Heart left ventricle (tissue), 16 donors: ENCODE measurements at regions not wholly inside any gene's neighbourhood (a gene's known extent, or its start where the extent isn't known, plus 50 kb on each side); places are given as distances from the start of the nearest gene placed in this dataset.

Experiments
- ATAC-seq, 4 donors: fragments of 200-7000 bp; cut with Tn5 transposase; one replicate each; pipeline ENCODE4 v1.9.1; 2020 to 2022; ENCODE audit warnings: moderate library complexity in 4 of 4, mild to moderate bottlenecking in 3 of 4, moderate number of reproducible peaks in 1 of 4
- DNase-seq, 5 donors: peaks; one replicate each; pipeline ENCODE4 v3.0.0-alpha.2; 2020
- H3K27ac ChIP-seq, 12 donors: fragments of 200-600 bp; sonication (generic) in 4 of 12; one replicate each; pipeline versions ENCODE4 v1.5.0 to v1.8.0; 2016 to 2022; ENCODE audit warnings: mild to moderate bottlenecking in 2 of 12
- H3K27me3 ChIP-seq, 9 donors: fragments of 200-600 bp; sonication (generic) in 2 of 9; one replicate each; pipeline versions ENCODE4 v1.5.1 to v1.8.0; 2016 to 2022; ENCODE audit warnings: mild to moderate bottlenecking in 3 of 9
- H3K36me3 ChIP-seq, 9 donors: fragments of 200-600 bp; sonication (generic) in 2 of 9; one replicate each; pipeline versions ENCODE4 v1.5.0 to v1.8.0; 2018 to 2022; ENCODE audit warnings: mild to moderate bottlenecking in 2 of 9
- H3K4me1 ChIP-seq, 12 donors: fragments of 200-600 bp; sonication (generic) in 4 of 12; one replicate each; pipeline versions ENCODE4 v1.5.0 to v1.8.0; 2016 to 2022; ENCODE audit warnings: mild to moderate bottlenecking in 3 of 12
- H3K4me3 ChIP-seq, 12 donors: fragments of 200-600 bp; sonication (generic) in 4 of 12; one replicate each; pipeline versions ENCODE4 v1.5.0 to v1.8.0; 2017 to 2022; ENCODE audit warnings: mild to moderate bottlenecking in 9 of 12, moderate library complexity in 4 of 12
- H3K9me3 ChIP-seq, 12 donors: fragments of 200-600 bp; sonication (generic) in 4 of 12; one replicate each; pipeline versions ENCODE4 v1.5.0 to v1.8.0; 2016 to 2022; ENCODE audit warnings: mild to moderate bottlenecking in 1 of 12
- CTCF ChIP-seq, 12 donors: fragments of 200-600 bp; sonication (generic) in 4 of 12; IDR thresholded peaks; one replicate each; pipeline versions ENCODE4 v1.5.0 to v1.8.0; 2018 to 2022; ENCODE audit warnings: antibody characterized with exemption in 12 of 12, mild to moderate bottlenecking in 5 of 12
- POLR2A ChIP-seq, 2 donors: fragments of 450-650 bp; IDR thresholded peaks; one replicate each; pipeline ENCODE4 v1.6.1; 2017; ENCODE audit warnings: antibody characterized with exemption in 2 of 2, mild to moderate bottlenecking in 2 of 2, moderate library complexity in 2 of 2
- WGBS, 4 donors: extraction: QIAGEN DNeasy Blood & Tissue Kit in 2 of 4; methylation state at CpG; one replicate each; pipeline versions ENCODE4 v1.1.5 to v1.1.7; 2013 to 2018; 5-methylcytosine and 5-hydroxymethylcytosine counted together
- intact Hi-C, 10 donors: fragments of 100-400 bp; cut with DNase I; formaldehyde crosslinking; loops; one replicate each; pipeline versions ENCODE4 v1.11.1 to v1.14.2; 2022
- donor health status: ischemic (EF 13 %, LVEDD 7.1; RV severe dilation, severe dysfunction).
- donor health status: healthy with polysubstance abuse.
- donor health status: DM: no; HTN: yes; CAD: no.
- donor health status: DM: no; HTN: no; CAD: no.
- donor health status: ischemic (EF 25% LVEDD 6.9; RV normal size, moderate dysfunction).
- donor health status: ischemic (EF 25% LVEDD 5.7; RV mildly dilated, moderate dysfunction).
- donor health status: healthy.
- donor health status: DM: yes; HTN: yes; CAD: no.
- donor health status: ischemic (EF 35%, LVEDD 5.7; RV mildly dilated, moderate dysfunction).
- donor health status: nonischemic (EF 11% LVEDD 7.7; RV severe dilation, severe dysfunction).
- donor health status: DM: yes; HTN: yes; CAD: no.
- donor health status: PGD.
- donor health status: ischemic (EF 29% LVEDD 5.4; RV normal size, mild dysfunction).
- donor health status: nonischemic (EF 23%, LVEDD 6.1; RV moderate dilation, normal function).

- 69 to 80% (median 73%) methylated on average over 4 of the region's 4 CpGs for WGBS, 4 donors
- no peak for TF ChIP-seq POLR2A (IDR thresholded peaks at IDR 0.05)
- TF ChIP-seq CTCF (IDR thresholded peaks at IDR 0.05): no peak
- Histone ChIP-seq H3K36me3 (no peaks in the 10 kb centered on the region), H3K4me1 (no peaks in the 10 kb centered on the region), H3K27ac (no peak overlapping the region), H3K27me3 (no peaks in the 10 kb centered on the region), H3K9me3 (peaks cover 0 to 22% (median 10%) of the 10 kb centered on the region in 12 donors), H3K4me3 (no peak overlapping the region)
- DNase-seq (no peak), ATAC-seq (no peak)
- intact Hi-C loops: loop anchor here in 1 of 10 donors (10.0 kb wide), 1 partner anchor 59 kb away; no protein-coding TSS in a partner anchor
These were observed 268.9 kb downstream of the ADCYAP1 start for GRCh38 chr18:1173593-1173992.

GRCh38 chr18:1177232-1177631, 272.6 kb downstream of the ADCYAP1 start:
- H3K36me3 ChIP-seq: no peaks in the 10 kb centered on the region
- no peak for TF ChIP-seq POLR2A (IDR thresholded peaks at IDR 0.05)
- TF ChIP-seq CTCF (IDR thresholded peaks at IDR 0.05): no peak
- H3K27me3 ChIP-seq: no peaks in the 10 kb centered on the region
- peaks cover 0 to 31% (median 11%) of the 10 kb centered on the region in 12 donors for H3K9me3 ChIP-seq
- intact Hi-C loops: loop anchor here in 1 of 10 donors (10.0 kb wide), 1 partner anchor 62 kb away; no protein-coding TSS in a partner anchor
- no peak overlapping the region for H3K27ac ChIP-seq
- no peaks in the 10 kb centered on the region for H3K4me1 ChIP-seq
- ATAC-seq (no peak), DNase-seq (no peak)
- H3K4me3 ChIP-seq: no peak overlapping the region

- WGBS, 4 donors: 59 to 70% (median 62%) methylated on average over 3 of the region's 3 CpGs
- ATAC-seq (no peak), DNase-seq (no peak)
- H3K4me1 ChIP-seq: peaks cover 0 to 4% (median 0%) of the 10 kb centered on the region in 12 donors
- H3K36me3 ChIP-seq: no peaks in the 10 kb centered on the region
- intact Hi-C loops: no loop called here
- TF ChIP-seq CTCF (IDR thresholded peaks at IDR 0.05) (no peak), POLR2A (IDR thresholded peaks at IDR 0.05) (no peak)
- H3K27ac ChIP-seq: no peak overlapping the region
- no peaks in the 10 kb centered on the region for H3K27me3 ChIP-seq
- H3K9me3 ChIP-seq: peaks cover 0 to 15% (median 3%) of the 10 kb centered on the region in 12 donors
- H3K4me3 ChIP-seq: no peak overlapping the region
These were observed 286.7 kb downstream of the ADCYAP1 start for GRCh38 chr18:1191341-1191740.

GRCh38 chr18:1213126-1213525, 308.5 kb downstream of the ADCYAP1 start:
- no peak for TF ChIP-seq CTCF (IDR thresholded peaks at IDR 0.05)
- no peak for TF ChIP-seq POLR2A (IDR thresholded peaks at IDR 0.05)
- no peak overlapping the region for H3K27ac ChIP-seq
- H3K36me3 ChIP-seq: no peaks in the 10 kb centered on the region
- intact Hi-C loops: no loop called here
- H3K27me3 ChIP-seq: no peaks in the 10 kb centered on the region
- no peak overlapping the region for H3K4me3 ChIP-seq
- no peaks in the 10 kb centered on the region for H3K4me1 ChIP-seq
- WGBS, 4 donors: 69 to 76% (median 73%) methylated on average over 1 of the region's 1 CpG
- no peak for ATAC-seq
- H3K9me3 ChIP-seq: peaks cover 0 to 26% (median 7%) of the 10 kb centered on the region in 12 donors
- no peak for DNase-seq
